Raji (cell line): ENCODE measurements at regions not wholly inside any gene's neighbourhood (a gene's known extent, or its start where the extent isn't known, plus 50 kb on each side); places are given as distances from the start of the nearest gene placed in this dataset.

Experiments used
- POLR2A ChIP-seq: IDR thresholded peaks from 2 replicates; pipeline ENCODE4 v1.6.1; 2011; ENCODE audit warnings: low read depth, low read length, control low read depth; ENCODE audit not compliant: insufficient read depth

GRCh38 chr4:138398322-138398721, 156.2 kb upstream of the SLC7A11 start:
- TF ChIP-seq POLR2A = no peak

- no peak for TF ChIP-seq POLR2A
Observed at GRCh38 chr4:138393886-138394610, 151.9 kb upstream of the SLC7A11 start.

- no peak for TF ChIP-seq POLR2A
Observed at GRCh38 chr4:138392751-138393308, 150.7 kb upstream of the SLC7A11 start.

- no peak for TF ChIP-seq POLR2A
Observed at GRCh38 chr4:138389976-138390685, 148.0 kb upstream of the SLC7A11 start.

- no peak for TF ChIP-seq POLR2A
Observed at GRCh38 chr4:138374947-138375346, 132.8 kb upstream of the SLC7A11 start.

- no peak for TF ChIP-seq POLR2A
Observed at GRCh38 chr4:138367942-138368341, 125.8 kb upstream of the SLC7A11 start.

GRCh38 chr4:138348055-138348454, 105.9 kb upstream of the SLC7A11 start:
- TF ChIP-seq POLR2A = no peak

GRCh38 chr4:138347561-138347960, 105.4 kb upstream of the SLC7A11 start:
- TF ChIP-seq POLR2A = no peak

GRCh38 chr4:138344851-138345250, 102.7 kb upstream of the SLC7A11 start:
- TF ChIP-seq POLR2A = no peak

- no peak for TF ChIP-seq POLR2A
Observed at GRCh38 chr4:138344054-138344453, 101.9 kb upstream of the SLC7A11 start.

GRCh38 chr4:138341739-138342415, 99.7 kb upstream of the SLC7A11 start:
- no peak for TF ChIP-seq POLR2A

- no peak for TF ChIP-seq POLR2A
Observed at GRCh38 chr4:138338840-138339239, 96.7 kb upstream of the SLC7A11 start.

- no peak for TF ChIP-seq POLR2A
Observed at GRCh38 chr4:138334346-138335016, 92.3 kb upstream of the SLC7A11 start.

GRCh38 chr4:138330531-138330930, 88.4 kb upstream of the SLC7A11 start:
- no peak for TF ChIP-seq POLR2A

- no peak for TF ChIP-seq POLR2A
Observed at GRCh38 chr4:138329506-138330070, 87.4 kb upstream of the SLC7A11 start.

- TF ChIP-seq POLR2A = no peak
Observed at GRCh38 chr4:138327338-138327737, 85.2 kb upstream of the SLC7A11 start.
